Neural progenitor cell (in vitro differentiated cells): ENCODE measurements at regions not wholly inside any gene's neighbourhood (a gene's known extent, or its start where the extent isn't known, plus 50 kb on each side); places are given as distances from the start of the nearest gene placed in this dataset.

Source experiments
- CTCF ChIP-seq: fragments of 200-600 bp; sonication (generic); IDR thresholded peaks from 2 replicates; pipeline ENCODE4 v1.5.1; 2017; ENCODE audit warnings: antibody characterized with exemption, mild to moderate bottlenecking
- EZH2 ChIP-seq: fragments of 200-600 bp; sonication (generic); IDR thresholded peaks from 2 replicates; pipeline ENCODE4 v1.6.1; 2017; ENCODE audit warnings: antibody characterized with exemption, mild to moderate bottlenecking, moderate library complexity
- EZH2phosphoT487 ChIP-seq: fragments of 200-600 bp; sonication (generic); IDR thresholded peaks from 2 replicates; pipeline ENCODE4 v1.6.1; 2017; ENCODE audit warnings: antibody characterized with exemption

GRCh38 chr4:107220976-107221375 is 184.9 kb upstream of the DKK2 start:
- no peak for TF ChIP-seq CTCF
- TF ChIP-seq EZH2phosphoT487 = no peak
- TF ChIP-seq EZH2 = no peak
